ENCODE measurements at regions not wholly inside any gene's neighbourhood (a gene's known extent, or its start where the extent isn't known, plus 50 kb on each side); places are given as distances from the start of the nearest gene placed in this dataset.

- H3K4me1 ChIP-seq (ENCODE audit: insufficient read depth, low read length), result no peaks in the 10 kb centered on the region
- H3K79me2 ChIP-seq (ENCODE audit: insufficient read depth, low read length), result no peaks in the 10 kb centered on the region
- no peak overlapping the region for H3K27ac ChIP-seq (ENCODE audit: extremely low read length, insufficient read depth, low read length)
- no peaks in the 10 kb centered on the region for H4K20me1 ChIP-seq (ENCODE audit: insufficient read depth, low read length)
- H3K9me3 ChIP-seq (ENCODE audit: low read length), result peaks cover 60% of the 10 kb centered on the region
- ChIA-PET CTCF (ENCODE audit: low intra/inter-chr PET ratio, low total read pairs) (no interaction called here), POLR2A (no interaction called here)
- no peak overlapping the region for H3K4me2 ChIP-seq (ENCODE audit: low read depth, low read length)
- H3K36me3 ChIP-seq (replicated peaks in 1 of 2; ENCODE audit: control insufficient read depth in 1 of 2, insufficient read depth in 2 of 2, low read length in 2 of 2), result no peaks in the 10 kb centered on the region
- H3K4me3 ChIP-seq (replicated peaks in 1 of 3; ENCODE audit: insufficient read depth in 1 of 3, low read depth in 2 of 3, low read length in 3 of 3), result no peak overlapping the region
- ATAC-seq (no peak), DNase-seq (ENCODE audit: low spot score) (no peak), FAIRE-seq (no peak)
- H3K9ac ChIP-seq (ENCODE audit: insufficient read depth, low read depth, low read length), result no peak overlapping the region
- WGBS (ENCODE audit: low lambda C conversion rate), result 4% methylated on average over 3 of the region's 3 CpGs
- intact Hi-C loops (cut with micrococcal nuclease; ENCODE audit: unreplicated experiment), result no loop called here
- no TSS peak for BruUV-seq (replicated peaks)
- TF ChIP-seq ZNF672 (CRISPR knock-in tag; IDR thresholded peaks at IDR 0.05), result no peak
- TF ChIP-seq PRMT3 (CRISPR knock-in tag; IDR thresholded peaks at IDR 0.05; ENCODE audit: borderline replicate concordance, low read depth), result no peak
- no peak for TF ChIP-seq SOX13 (IDR thresholded peaks at IDR 0.05)
- no peak for TF ChIP-seq SOX13 (CRISPR knock-in tag; conservative IDR thresholded peaks at IDR 0.05 in 1 of 2, IDR thresholded peaks at IDR 0.05 in 1 of 2)
- TF ChIP-seq CBX5 (CRISPR knock-in tag; IDR thresholded peaks at IDR 0.05; ENCODE audit: borderline replicate concordance), result no peak
- no peak for TF ChIP-seq MED8 (CRISPR knock-in tag; IDR thresholded peaks at IDR 0.05; ENCODE audit: insufficient replicate concordance)
- no peak for TF ChIP-seq TBL1XR1 (IDR thresholded peaks at IDR 0.05; ENCODE audit: borderline replicate concordance, low read length, partially characterized antibody)
- no peak for TF ChIP-seq SKI (IDR thresholded peaks at IDR 0.05; ENCODE audit: partially characterized antibody)
- TF ChIP-seq, protein P1, sequence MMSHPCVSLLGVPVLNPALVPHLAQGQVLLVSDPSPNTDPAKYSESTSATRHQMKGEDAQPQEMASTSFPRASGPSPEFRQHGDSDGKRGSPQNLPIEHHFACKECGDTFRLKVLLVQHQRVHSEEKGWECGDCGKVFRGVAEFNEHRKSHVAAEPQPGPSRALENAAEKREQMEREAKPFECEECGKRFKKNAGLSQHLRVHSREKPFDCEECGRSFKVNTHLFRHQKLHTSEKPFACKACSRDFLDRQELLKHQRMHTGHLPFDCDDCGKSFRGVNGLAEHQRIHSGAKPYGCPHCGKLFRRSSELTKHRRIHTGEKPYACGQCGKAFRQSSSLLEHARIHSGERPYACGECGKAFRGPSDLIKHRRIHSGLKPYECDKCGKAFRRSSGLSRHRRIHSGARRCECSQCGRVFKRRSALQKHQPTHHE (CRISPR knock-in tag; IDR thresholded peaks at IDR 0.05; ENCODE audit: borderline replicate concordance), result no peak
- TF ChIP-seq, protein P2, sequence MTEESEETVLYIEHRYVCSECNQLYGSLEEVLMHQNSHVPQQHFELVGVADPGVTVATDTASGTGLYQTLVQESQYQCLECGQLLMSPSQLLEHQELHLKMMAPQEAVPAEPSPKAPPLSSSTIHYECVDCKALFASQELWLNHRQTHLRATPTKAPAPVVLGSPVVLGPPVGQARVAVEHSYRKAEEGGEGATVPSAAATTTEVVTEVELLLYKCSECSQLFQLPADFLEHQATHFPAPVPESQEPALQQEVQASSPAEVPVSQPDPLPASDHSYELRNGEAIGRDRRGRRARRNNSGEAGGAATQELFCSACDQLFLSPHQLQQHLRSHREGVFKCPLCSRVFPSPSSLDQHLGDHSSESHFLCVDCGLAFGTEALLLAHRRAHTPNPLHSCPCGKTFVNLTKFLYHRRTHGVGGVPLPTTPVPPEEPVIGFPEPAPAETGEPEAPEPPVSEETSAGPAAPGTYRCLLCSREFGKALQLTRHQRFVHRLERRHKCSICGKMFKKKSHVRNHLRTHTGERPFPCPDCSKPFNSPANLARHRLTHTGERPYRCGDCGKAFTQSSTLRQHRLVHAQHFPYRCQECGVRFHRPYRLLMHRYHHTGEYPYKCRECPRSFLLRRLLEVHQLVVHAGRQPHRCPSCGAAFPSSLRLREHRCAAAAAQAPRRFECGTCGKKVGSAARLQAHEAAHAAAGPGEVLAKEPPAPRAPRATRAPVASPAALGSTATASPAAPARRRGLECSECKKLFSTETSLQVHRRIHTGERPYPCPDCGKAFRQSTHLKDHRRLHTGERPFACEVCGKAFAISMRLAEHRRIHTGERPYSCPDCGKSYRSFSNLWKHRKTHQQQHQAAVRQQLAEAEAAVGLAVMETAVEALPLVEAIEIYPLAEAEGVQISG (CRISPR knock-in tag; IDR thresholded peaks at IDR 0.05), result no peak
- no peak for TF ChIP-seq GTF2F1 (IDR thresholded peaks at IDR 0.05; ENCODE audit: low read length)
- no peak for TF ChIP-seq CENPX (CRISPR knock-in tag; IDR thresholded peaks at IDR 0.05)
- in situ Hi-C loops (cut with HindIII; ENCODE audit: extremely low pct_ligation_motif_present, low pct_unique_long_range_greater_than_20kb), result no loop called here
- H2AFZ ChIP-seq (ENCODE audit: low read length), result no peak overlapping the region
- H3K27me3 ChIP-seq (ENCODE audit: control insufficient read depth in 1 of 2, insufficient read depth in 2 of 2, low read length in 2 of 2), result no peaks in the 10 kb centered on the region
These were observed 140.8 kb upstream of the SPANXN4 start for GRCh38 chrX:142884881-142885280.
